Coronary artery (tissue), 2 donors: ENCODE measurements at regions not wholly inside any gene's neighbourhood (a gene's known extent, or its start where the extent isn't known, plus 50 kb on each side); places are given as distances from the start of the nearest gene placed in this dataset.

Experiments
- DNase-seq: peaks from one replicate; pipeline ENCODE4 v3.0.0-alpha.2; 2017; ENCODE audit warnings: low spot score
- H3K27ac ChIP-seq, 2 donors: fragments of 200-600 bp; sonication (generic); one replicate each; pipeline ENCODE4 v1.5.1; 2016 to 2019
- H3K4me3 ChIP-seq: fragments of 200-600 bp; sonication (generic); 2 replicates; pipeline ENCODE4 v1.5.1; 2016; ENCODE audit warnings: mild to moderate bottlenecking, moderate library complexity
- CTCF ChIP-seq: fragments of 200-600 bp; sonication (generic); IDR thresholded peaks from one replicate; pipeline ENCODE4 v1.5.1; 2019; ENCODE audit warnings: antibody characterized with exemption

DNA sequence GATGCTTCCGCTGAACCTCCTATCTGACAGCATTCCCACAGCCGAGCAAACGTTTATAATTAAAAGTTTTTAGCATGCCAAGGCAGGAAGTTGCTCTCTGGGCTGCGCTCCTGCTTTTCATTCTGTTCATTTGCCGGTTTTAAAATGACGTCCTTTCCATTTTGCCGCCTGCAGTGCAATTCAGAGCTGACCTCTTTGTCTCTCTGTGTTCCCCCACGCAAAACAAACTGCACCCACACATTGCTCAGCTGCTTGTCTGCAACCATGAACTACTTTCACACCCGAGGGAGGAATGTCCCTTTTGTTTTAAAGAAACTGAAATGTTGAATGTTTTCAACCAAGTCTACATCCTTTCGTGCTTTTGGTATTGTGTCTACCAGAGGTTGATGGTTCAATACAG lies 416.5 kb downstream of the EFNB2 start:
- no peak for TF ChIP-seq CTCF
- no peak overlapping the region for H3K27ac ChIP-seq
- DNase-seq: no peak
- H3K4me3 ChIP-seq: no peak overlapping the region

DNA sequence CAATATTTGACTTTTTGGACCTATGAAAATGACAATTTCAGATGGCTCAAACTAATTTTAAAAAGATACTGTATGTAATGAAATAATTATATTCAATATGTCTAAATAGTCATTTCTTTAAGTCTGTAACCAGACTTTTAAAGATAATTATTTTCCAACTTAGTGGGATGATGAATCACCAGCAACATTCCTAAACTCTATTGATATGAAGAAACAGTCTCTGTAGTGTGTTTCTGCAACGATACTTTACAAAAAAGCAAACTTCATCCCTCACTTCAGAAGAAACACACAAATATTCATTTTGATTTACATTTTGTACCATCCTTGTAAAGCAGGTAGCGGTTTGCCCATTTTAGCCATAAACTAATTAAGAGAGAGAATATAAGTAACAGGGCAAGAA lies 417.4 kb downstream of the EFNB2 start:
- TF ChIP-seq CTCF: no peak
- DNase-seq: no peak
- H3K27ac ChIP-seq: no peak overlapping the region
- no peak overlapping the region for H3K4me3 ChIP-seq

DNA sequence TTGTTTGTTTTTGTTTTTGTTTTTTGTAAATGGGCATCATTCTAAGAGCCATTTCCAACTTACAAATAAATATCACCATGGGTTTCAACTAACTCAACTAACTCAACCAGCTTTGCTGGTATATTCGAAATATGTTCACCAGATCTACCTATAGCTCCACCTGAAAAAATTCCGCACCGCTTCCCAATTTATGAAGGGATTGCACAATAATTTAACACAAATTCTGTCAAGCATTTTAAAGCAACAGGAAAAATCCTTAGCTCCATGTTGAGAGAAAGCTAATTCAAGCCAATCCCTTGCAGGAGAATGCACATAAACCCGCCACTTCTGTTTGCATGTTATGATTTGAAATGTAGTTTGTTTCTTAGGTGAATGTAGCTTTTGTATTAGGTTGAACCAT lies 417.8 kb downstream of the EFNB2 start:
- no peak for TF ChIP-seq CTCF
- no peak overlapping the region for H3K27ac ChIP-seq
- H3K4me3 ChIP-seq: no peak overlapping the region
- DNase-seq: no peak

- Histone ChIP-seq H3K27ac (no peak overlapping the region), H3K4me3 (no peak overlapping the region)
- no peak for TF ChIP-seq CTCF
- no peak for DNase-seq
These were observed 418.4 kb downstream of the EFNB2 start for GRCh38 chr13:106117035-106117434.

DNA sequence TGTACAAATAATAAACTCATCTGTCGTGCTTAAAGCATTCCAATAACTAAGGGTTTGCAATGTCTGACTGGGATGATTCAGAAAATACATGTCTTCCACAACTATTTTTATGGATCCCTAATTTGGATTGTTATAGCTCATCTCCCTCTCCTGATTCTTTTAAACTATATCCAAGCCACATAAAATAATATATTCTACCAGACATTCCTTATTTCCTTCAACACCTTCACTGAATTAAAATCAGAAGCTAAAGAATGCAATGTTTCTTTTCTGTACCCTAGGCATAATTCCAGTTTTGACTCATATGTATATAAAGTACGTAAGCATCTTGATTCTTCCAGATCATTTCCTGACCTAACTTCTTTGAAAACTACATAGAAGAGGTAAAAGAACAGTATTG lies 420.4 kb downstream of the EFNB2 start:
- no peak overlapping the region for H3K27ac ChIP-seq
- TF ChIP-seq CTCF: no peak
- H3K4me3 ChIP-seq: no peak overlapping the region
- no peak for DNase-seq

DNA sequence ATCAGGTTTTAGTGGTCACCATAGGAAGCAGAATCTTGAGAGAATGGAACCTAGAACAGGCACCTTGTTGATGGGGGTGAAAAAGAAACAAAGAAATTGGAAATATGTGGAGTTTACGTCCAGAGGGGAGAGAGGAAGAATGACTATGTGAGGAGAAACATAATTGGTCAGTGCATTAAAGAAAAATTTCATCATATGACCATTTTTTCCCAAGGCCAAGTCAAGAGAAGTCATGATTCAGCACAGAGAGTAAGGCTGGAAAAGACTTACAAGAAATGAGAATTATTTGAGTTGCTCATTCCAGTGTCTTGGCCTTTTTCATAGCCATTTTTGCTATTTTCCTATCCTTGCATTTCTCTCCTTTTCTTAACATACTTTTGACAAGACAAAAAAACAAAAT lies 421.7 kb downstream of the EFNB2 start:
- H3K27ac ChIP-seq: no peak overlapping the region
- H3K4me3 ChIP-seq: no peak overlapping the region
- no peak for DNase-seq
- TF ChIP-seq CTCF: no peak

DNA sequence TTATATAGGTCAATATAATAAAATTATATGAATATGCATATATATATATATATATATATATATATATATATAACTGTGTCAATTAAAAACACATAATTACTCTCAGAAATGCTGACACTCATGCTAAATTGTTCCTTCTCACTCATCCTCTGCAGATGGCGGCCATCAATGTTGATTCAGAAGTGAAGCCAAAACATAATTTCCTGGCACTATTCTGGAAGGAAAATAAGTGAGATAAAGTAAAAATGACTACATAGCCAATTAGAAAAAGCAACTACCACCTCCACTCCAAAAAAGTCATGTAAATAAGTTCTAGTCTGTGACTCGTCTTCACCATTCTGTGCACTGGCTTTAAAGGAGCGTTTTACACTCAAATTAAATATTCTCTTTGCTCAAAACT lies 423.3 kb downstream of the EFNB2 start:
- TF ChIP-seq CTCF: no peak
- no peak overlapping the region for H3K4me3 ChIP-seq
- H3K27ac ChIP-seq: no peak overlapping the region
- DNase-seq: no peak
